OCI-LY1 (cell line): ENCODE measurements at regions not wholly inside any gene's neighbourhood (a gene's known extent, or its start where the extent isn't known, plus 50 kb on each side); places are given as distances from the start of the nearest gene placed in this dataset.

Experiments
- H2AFZ ChIP-seq: fragments of 200-600 bp; sonication (generic), shearing (Covaris generic); 2 replicates; pipeline ENCODE4 v1.6.0; 2014; ENCODE audit warnings: antibody characterized with exemption, mild to moderate bottlenecking, low read length
- H3F3A ChIP-seq: fragments of 200-600 bp; sonication (generic), shearing (Covaris generic); 2 replicates; pipeline ENCODE4 v1.6.0; 2014; ENCODE audit warnings: mild to moderate bottlenecking, antibody characterized with exemption, low read length, moderate library complexity; ENCODE audit not compliant: insufficient read depth
- H3K27ac ChIP-seq: fragments of 200-600 bp; sonication (generic); 2 replicates; pipeline ENCODE4 v1.5.1; 2014; ENCODE audit warnings: low read length, mixed run types, mild to moderate bottlenecking, low read depth; ENCODE audit not compliant: poor library complexity, severe bottlenecking
- H3K27me3 ChIP-seq: fragments of 200-600 bp; sonication (generic); 2 replicates; pipeline ENCODE4 v1.6.0; 2014; ENCODE audit warnings: antibody characterized with exemption, mild to moderate bottlenecking, low read length, moderate library complexity; ENCODE audit not compliant: insufficient read depth
- H3K36me3 ChIP-seq: fragments of 200-600 bp; sonication (generic); 2 replicates; pipeline ENCODE4 v1.6.1; 2014; ENCODE audit warnings: mild to moderate bottlenecking, antibody characterized with exemption, low read length, moderate library complexity, mixed read lengths; ENCODE audit not compliant: insufficient read depth
- H3K4me1 ChIP-seq: fragments of 200-600 bp; sonication (generic); 2 replicates; pipeline ENCODE4 v1.5.1; 2014; ENCODE audit warnings: mild to moderate bottlenecking, low read length, moderate library complexity; ENCODE audit not compliant: insufficient read depth, severe bottlenecking
- H3K4me2 ChIP-seq: fragments of 200-600 bp; sonication (generic), shearing (Covaris generic); 2 replicates; pipeline ENCODE4 v1.6.1; 2014; ENCODE audit warnings: low read length
- H3K4me3 ChIP-seq: fragments of 200-600 bp; sonication (generic); 2 replicates; pipeline ENCODE4 v1.5.1; 2014; ENCODE audit warnings: low read length, low read depth, mild to moderate bottlenecking, mixed read lengths; ENCODE audit not compliant: poor library complexity, severe bottlenecking
- H3K79me2 ChIP-seq: fragments of 200-600 bp; shearing (Covaris generic); 2 replicates; pipeline ENCODE4 v1.6.1; 2016; ENCODE audit warnings: mixed run types, low read length, mixed read lengths; ENCODE audit not compliant: insufficient read depth
- H3K9ac ChIP-seq: fragments of 200-600 bp; sonication (generic), shearing (Covaris generic); 2 replicates; pipeline ENCODE4 v1.6.1; 2014; ENCODE audit warnings: mild to moderate bottlenecking, low read length, mixed read lengths
- H3K9me2 ChIP-seq: fragments of 200-600 bp; sonication (generic), shearing (Covaris generic); 2 replicates; pipeline ENCODE4 v1.6.1; 2014; ENCODE audit warnings: low read depth, mild to moderate bottlenecking, low read length, mixed read lengths
- H3K9me3 ChIP-seq: fragments of 200-600 bp; shearing (Covaris generic); 2 replicates; pipeline ENCODE4 v1.6.1; 2014; ENCODE audit warnings: low read length, mixed read lengths
- H4K20me1 ChIP-seq: fragments of 200-600 bp; sonication (generic), shearing (Covaris generic); 2 replicates; pipeline ENCODE4 v1.6.0; 2016; ENCODE audit warnings: mild to moderate bottlenecking, low read length; ENCODE audit not compliant: insufficient read depth
- CTCF ChIP-seq: fragments of 200-600 bp; sonication (generic), shearing (Covaris generic); IDR thresholded peaks from 2 replicates; pipeline ENCODE4 v1.5.1; 2017; ENCODE audit warnings: mild to moderate bottlenecking, antibody characterized with exemption, low read length, moderate library complexity, mixed read lengths
- EZH2 ChIP-seq: fragments of 200-600 bp; sonication (generic), shearing (Covaris generic); IDR thresholded peaks from 2 replicates; pipeline ENCODE4 v1.8.0; 2017; ENCODE audit warnings: borderline replicate concordance, mixed run types, mild to moderate bottlenecking, antibody characterized with exemption, low read length, moderate library complexity, mixed read lengths

- Histone ChIP-seq H3K9me2 (no peaks in the 10 kb centered on the region), H3K9ac (no peak overlapping the region), H4K20me1 (no peaks in the 10 kb centered on the region), H3K27me3 (no peaks in the 10 kb centered on the region), H3K4me1 (no peaks in the 10 kb centered on the region), H3K79me2 (no peaks in the 10 kb centered on the region), H3K9me3 (no peaks in the 10 kb centered on the region), H3K27ac (no peak overlapping the region), H3K36me3 (no peaks in the 10 kb centered on the region), H3F3A (no peaks in the 10 kb centered on the region), H3K4me2 (no peak overlapping the region), H2AFZ (no peak overlapping the region), H3K4me3 (no peak overlapping the region)
- no peak for TF ChIP-seq EZH2
These were observed 1330.6 kb upstream of the ADGRL3 start for GRCh38 chr4:59869559-59869958.

GRCh38 chr4:59881632-59882031 is 1318.5 kb upstream of the ADGRL3 start:
- Histone ChIP-seq H3K4me3 (no peak overlapping the region), H3K79me2 (no peaks in the 10 kb centered on the region), H3K4me2 (no peak overlapping the region), H2AFZ (no peak overlapping the region), H3K4me1 (no peaks in the 10 kb centered on the region), H3K9ac (no peak overlapping the region), H3K9me3 (no peaks in the 10 kb centered on the region), H3K27ac (no peak overlapping the region), H4K20me1 (no peaks in the 10 kb centered on the region), H3K9me2 (no peaks in the 10 kb centered on the region), H3F3A (no peaks in the 10 kb centered on the region), H3K36me3 (no peaks in the 10 kb centered on the region), H3K27me3 (no peaks in the 10 kb centered on the region)
- TF ChIP-seq CTCF (no peak), EZH2 (no peak)

GRCh38 chr4:59904331-59904730 is 1295.8 kb upstream of the ADGRL3 start:
- Histone ChIP-seq H3F3A (no peaks in the 10 kb centered on the region), H3K9ac (no peak overlapping the region), H3K4me2 (no peak overlapping the region), H2AFZ (no peak overlapping the region), H3K9me3 (no peaks in the 10 kb centered on the region), H3K27me3 (no peaks in the 10 kb centered on the region), H3K27ac (no peak overlapping the region), H3K9me2 (no peaks in the 10 kb centered on the region), H3K4me1 (no peaks in the 10 kb centered on the region), H3K36me3 (no peaks in the 10 kb centered on the region), H4K20me1 (no peaks in the 10 kb centered on the region), H3K79me2 (no peaks in the 10 kb centered on the region), H3K4me3 (no peak overlapping the region)
- no peak for TF ChIP-seq CTCF
- no peak for TF ChIP-seq EZH2

- Histone ChIP-seq H3K36me3 (no peaks in the 10 kb centered on the region), H3K9ac (no peak overlapping the region), H4K20me1 (no peaks in the 10 kb centered on the region), H2AFZ (no peak overlapping the region), H3K4me2 (no peak overlapping the region), H3K4me3 (no peak overlapping the region), H3K4me1 (no peaks in the 10 kb centered on the region), H3K27me3 (no peaks in the 10 kb centered on the region), H3K79me2 (no peaks in the 10 kb centered on the region), H3F3A (no peaks in the 10 kb centered on the region), H3K9me2 (no peaks in the 10 kb centered on the region), H3K27ac (no peak overlapping the region), H3K9me3 (no peaks in the 10 kb centered on the region)
- TF ChIP-seq CTCF = no peak
- TF ChIP-seq EZH2 = no peak
These were observed 1279.7 kb upstream of the ADGRL3 start for GRCh38 chr4:59920416-59920815.
